ENCODE measurements at regions not wholly inside any gene's neighbourhood (a gene's known extent, or its start where the extent isn't known, plus 50 kb on each side); places are given as distances from the start of the nearest gene placed in this dataset.
"Not testable (repeated sequence)": the region's sequence is repeated elsewhere in the genome, so short reads cannot be mapped to it uniquely, and the experiment has no call there.

- no peak for DNase-seq (ENCODE audit: low read depth)
Observed at GRCh38 chr2:226098861-226099745, 699.6 kb downstream of the NYAP2 start.

- no peak for DNase-seq (ENCODE audit: low read depth)
Observed at GRCh38 chr2:226095058-226095457, 695.5 kb downstream of the NYAP2 start.

- DNase-seq (ENCODE audit: low read depth) = no peak
Observed at GRCh38 chr2:226093364-226093763, 693.9 kb downstream of the NYAP2 start.

- DNase-seq (ENCODE audit: low read depth) = no peak
Observed at GRCh38 chr2:226088366-226088674, 688.8 kb downstream of the NYAP2 start.

DNA sequence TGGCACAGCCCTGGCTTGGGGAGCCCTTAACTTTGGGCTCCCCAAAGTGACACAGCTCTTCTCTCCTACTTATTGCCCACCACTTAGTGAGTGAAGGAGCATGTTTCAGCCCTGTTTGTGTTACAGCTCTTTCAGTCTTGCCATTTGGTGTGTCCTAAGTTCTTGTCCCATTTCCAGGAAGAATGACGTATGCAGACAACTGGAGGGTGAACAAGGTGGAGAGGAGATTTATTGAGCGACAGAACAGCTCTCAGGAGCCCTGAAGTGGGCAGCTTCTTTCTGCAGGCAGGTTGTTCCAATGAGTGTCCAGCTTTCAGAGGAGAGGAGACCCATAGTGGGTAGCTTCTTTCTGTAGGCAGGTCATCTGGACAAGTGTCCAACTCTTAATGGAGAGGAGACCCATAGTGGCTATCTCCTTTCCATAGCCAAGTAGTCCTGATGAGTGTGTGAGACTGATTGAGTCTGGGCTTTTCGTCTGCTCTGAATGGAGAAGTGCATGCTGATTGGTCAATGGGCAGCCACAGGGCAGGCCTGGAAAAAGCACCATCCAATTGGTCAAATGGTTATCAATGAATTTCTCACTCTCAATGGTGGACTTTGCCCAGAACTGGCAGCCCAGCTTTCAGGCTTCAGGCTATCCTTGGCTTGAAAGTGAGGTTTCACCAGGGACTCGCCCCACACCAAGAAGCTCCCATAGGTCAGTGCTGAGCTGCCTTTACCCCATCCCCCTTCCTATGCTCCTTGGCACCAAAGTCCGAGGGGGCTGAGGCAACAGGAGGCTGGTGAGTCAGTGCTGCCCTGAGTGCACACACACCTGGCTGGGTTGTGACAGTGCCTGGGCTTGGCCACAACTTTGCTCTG, 688.2 kb downstream of the NYAP2 start:
- DNase-seq (ENCODE audit: low read depth) = no peak

DNA sequence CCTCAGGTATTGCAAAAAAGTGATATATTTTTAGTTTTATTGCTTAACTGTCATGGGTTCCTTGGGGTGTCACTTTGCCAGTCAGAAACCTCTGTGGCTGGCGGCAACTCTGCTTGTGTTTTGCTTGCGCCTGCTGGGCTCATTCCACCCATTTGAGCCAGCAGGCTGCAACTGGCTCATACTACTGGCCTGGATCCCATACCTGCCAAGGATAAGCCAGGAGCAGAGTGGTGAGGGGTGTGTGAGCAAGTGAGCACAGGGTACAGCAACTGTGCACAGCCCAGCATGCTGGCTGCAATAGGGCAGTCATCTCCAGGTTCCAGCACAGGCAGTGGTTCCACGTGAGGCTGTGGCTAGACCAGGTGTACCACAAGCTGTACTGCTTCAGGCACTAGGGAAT, 687.5 kb downstream of the NYAP2 start:
- no peak for DNase-seq (ENCODE audit: low read depth)

GRCh38 chr2:226086190-226086589, 686.7 kb downstream of the NYAP2 start:
- DNase-seq (ENCODE audit: low read depth) = no peak

DNA sequence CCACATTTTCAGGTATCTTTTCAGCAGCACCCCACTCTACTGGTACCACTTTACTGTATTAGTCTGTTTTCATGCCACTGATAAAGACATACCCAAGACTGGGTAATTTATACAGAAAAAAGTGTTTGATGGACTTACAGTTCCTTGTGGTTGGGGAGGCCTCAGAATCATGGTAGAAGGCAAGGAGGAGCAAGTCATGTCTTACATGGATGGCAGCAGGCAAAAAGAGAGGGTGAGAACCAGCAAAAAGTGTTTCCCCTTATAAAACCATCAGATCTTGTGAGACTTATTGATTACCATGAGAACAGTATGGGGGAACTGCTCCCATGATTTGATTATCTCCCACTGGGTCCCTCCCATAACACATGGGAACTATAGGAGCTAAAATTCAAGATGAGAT, 685.9 kb downstream of the NYAP2 start:
- DNase-seq (ENCODE audit: low read depth) = not testable (repeated sequence)

DNA sequence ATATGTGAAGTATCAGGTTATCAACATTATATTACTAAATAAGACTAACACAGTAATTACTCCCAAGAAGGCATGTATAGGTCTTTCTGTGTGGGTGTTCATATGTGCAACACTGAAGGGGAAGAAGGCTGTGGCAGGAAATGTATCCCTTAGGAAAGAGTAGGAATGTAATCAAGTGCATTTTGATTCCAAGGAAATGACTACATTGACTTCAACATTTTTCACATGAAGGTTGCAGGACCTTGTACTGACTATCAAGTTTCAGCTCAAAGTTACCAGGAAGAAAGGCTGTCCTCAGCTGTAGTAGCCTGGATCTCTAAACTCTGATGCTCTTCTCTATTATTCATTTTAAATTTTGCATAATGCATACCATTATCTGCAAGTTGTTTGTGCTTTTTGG, 680.8 kb downstream of the NYAP2 start:
- DNase-seq (ENCODE audit: low read depth) = no peak

- DNase-seq (ENCODE audit: low read depth) = peak; percentile 51
Observed at GRCh38 chr2:226079671-226080181, 680.2 kb downstream of the NYAP2 start.

GRCh38 chr2:226079196-226079595, 679.7 kb downstream of the NYAP2 start:
- DNase-seq (ENCODE audit: low read depth) = no peak

- DNase-seq (ENCODE audit: low read depth) = no peak
Observed at GRCh38 chr2:226078666-226079065, 679.2 kb downstream of the NYAP2 start.

GRCh38 chr2:226077841-226078240, 678.3 kb downstream of the NYAP2 start:
- DNase-seq (ENCODE audit: low read depth) = no peak

DNA sequence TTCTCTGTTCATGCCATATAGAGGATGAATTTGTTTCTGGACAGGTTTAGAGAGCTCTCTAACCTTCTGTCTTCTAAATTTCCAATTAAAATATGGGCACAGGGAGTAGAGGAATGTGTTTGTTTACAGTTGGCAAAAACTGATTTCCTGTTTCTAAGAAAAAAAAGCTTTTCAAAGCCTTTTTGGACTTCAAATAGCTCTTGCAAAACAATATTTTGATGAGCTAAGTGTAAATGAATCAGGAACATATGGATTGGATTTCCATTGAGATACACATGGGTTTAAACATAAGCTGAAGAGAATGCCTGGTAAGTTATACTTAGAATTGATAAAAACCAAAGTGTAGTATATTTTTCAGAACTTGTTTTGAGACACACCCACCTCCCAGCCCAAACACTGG, 677.5 kb downstream of the NYAP2 start:
- no peak for DNase-seq (ENCODE audit: low read depth)

- no peak for DNase-seq (ENCODE audit: low read depth)
Observed at GRCh38 chr2:226076529-226076928, 677.0 kb downstream of the NYAP2 start.

DNA sequence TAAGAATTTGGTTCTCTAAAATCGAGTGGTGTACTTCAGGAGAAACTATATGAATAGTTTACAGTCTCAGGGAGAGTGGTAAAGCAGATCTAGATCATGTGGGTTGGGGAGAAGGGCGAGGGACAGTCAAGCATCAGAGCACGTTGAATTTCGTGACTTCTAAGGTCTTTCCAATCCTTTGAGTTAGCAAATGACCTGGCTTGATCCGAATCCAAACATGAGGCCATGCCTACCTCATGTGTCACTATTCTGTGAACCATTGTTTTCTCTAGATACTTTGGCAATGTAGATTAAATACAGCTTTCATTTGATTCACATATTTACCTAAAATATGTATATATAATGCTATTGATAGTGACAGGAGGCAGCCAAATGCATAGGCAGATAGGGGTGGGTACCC, 674.9 kb downstream of the NYAP2 start:
- DNase-seq (ENCODE audit: low read depth) = no peak

DNA sequence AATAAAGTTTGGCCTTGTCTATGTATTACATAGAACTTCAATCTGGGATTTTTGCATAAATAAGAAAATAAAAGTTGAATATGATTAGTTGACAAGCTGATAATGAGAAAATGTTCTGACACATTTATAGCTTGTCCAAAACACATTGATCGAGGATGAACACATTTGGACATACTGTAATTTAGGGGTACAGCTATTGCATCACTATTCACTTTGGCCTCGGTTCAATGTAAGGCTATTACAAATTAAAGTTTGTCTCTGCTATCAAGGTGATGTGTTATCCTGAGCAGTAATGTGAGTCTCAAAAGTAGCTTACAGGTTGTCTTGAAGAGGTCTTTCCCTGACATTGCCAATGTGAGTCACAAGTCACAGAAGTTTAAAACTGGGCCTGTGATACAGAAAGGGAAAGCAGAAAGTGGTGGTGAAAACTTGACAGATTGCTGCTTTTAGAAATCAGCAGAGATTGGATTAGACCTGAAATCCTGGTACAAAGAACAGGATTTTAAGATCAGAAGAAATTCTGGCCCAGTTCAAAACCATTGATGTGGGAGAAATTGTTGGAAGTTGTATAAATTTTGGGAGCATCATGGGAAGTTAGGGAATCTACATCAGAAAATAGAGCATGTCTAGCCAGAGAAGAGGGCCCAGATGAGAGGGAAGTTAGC, 674.1 kb downstream of the NYAP2 start:
- DNase-seq (ENCODE audit: low read depth) = no peak

GRCh38 chr2:226066873-226067272, 667.4 kb downstream of the NYAP2 start:
- DNase-seq (ENCODE audit: low read depth) = no peak

- DNase-seq (ENCODE audit: low read depth) = no peak
Observed at GRCh38 chr2:226066391-226066790, 666.9 kb downstream of the NYAP2 start.

GRCh38 chr2:226064932-226065570, 665.5 kb downstream of the NYAP2 start:
- no peak for DNase-seq (ENCODE audit: low read depth)

Measured in myocyte (in vitro differentiated cells).